Mucosa of descending colon (tissue), 3 donors: ENCODE measurements at regions not wholly inside any gene's neighbourhood (a gene's known extent, or its start where the extent isn't known, plus 50 kb on each side); places are given as distances from the start of the nearest gene placed in this dataset.

ENCODE experiments used
- ATAC-seq: fragments of 200-7000 bp; cut with Tn5 transposase; one replicate; pipeline ENCODE4 v1.9.1; 2020; ENCODE audit warnings: mild to moderate bottlenecking, moderate library complexity
- DNase-seq, 3 donors: peaks; one replicate each; pipeline ENCODE4 v3.0.0-alpha.2; 2020
- H3K36me3 ChIP-seq: fragments of 200-600 bp; one replicate; pipeline ENCODE4 v1.8.0; 2021; ENCODE audit warnings: low read depth, mild to moderate bottlenecking
- H3K4me1 ChIP-seq: fragments of 200-600 bp; one replicate; pipeline ENCODE4 v1.8.0; 2021; ENCODE audit warnings: low read depth, mild to moderate bottlenecking
- H3K4me3 ChIP-seq: fragments of 200-600 bp; one replicate; pipeline ENCODE4 v1.8.0; 2021; ENCODE audit warnings: mild to moderate bottlenecking
- H3K9me3 ChIP-seq: fragments of 200-600 bp; one replicate; pipeline ENCODE4 v1.8.0; 2021; ENCODE audit warnings: mild to moderate bottlenecking
- CTCF ChIP-seq: fragments of 200-600 bp; IDR thresholded peaks from one replicate; pipeline ENCODE4 v1.8.0; 2022; ENCODE audit warnings: antibody characterized with exemption, mild to moderate bottlenecking
- intact Hi-C, 2 donors: fragments of 100-400 bp; cut with DNase I in 1 of 2; cut with micrococcal nuclease in 1 of 2; formaldehyde crosslinking; loops; one replicate each; pipeline versions ENCODE4 v1.11.0 to v1.11.1; 2022; cut with DNase I, micrococcal nuclease
- donor health status: DM: no; HTN: no; CAD: no; lungs with moderate emphysema.
- donor health status: DM: no; HTN: no; CAD: no.
- donor health status: DM: no; HTN: yes; CAD: no.

- ATAC-seq (no peak), DNase-seq (no peak)
- no peaks in the 10 kb centered on the region for H3K4me1 ChIP-seq
- H3K9me3 ChIP-seq, result no peaks in the 10 kb centered on the region
- H3K36me3 ChIP-seq, result no peaks in the 10 kb centered on the region
- intact Hi-C loops, result no loop called here
- no peak overlapping the region for H3K4me3 ChIP-seq
- TF ChIP-seq CTCF, result no peak
Observed at GRCh38 chr14:71196921-71197320, 289.7 kb downstream of the PCNX1 start.

GRCh38 chr14:71198687-71199086 lies 291.4 kb downstream of the PCNX1 start:
- TF ChIP-seq CTCF, result no peak
- Histone ChIP-seq H3K36me3 (no peaks in the 10 kb centered on the region), H3K4me3 (no peak overlapping the region), H3K9me3 (no peaks in the 10 kb centered on the region), H3K4me1 (no peaks in the 10 kb centered on the region)
- intact Hi-C loops, result no loop called here
- ATAC-seq (peak; percentile 72), DNase-seq (peak in 2 of 3 donors; percentile 24 to 45)

- TF ChIP-seq CTCF, result no peak
- H3K9me3 ChIP-seq, result no peaks in the 10 kb centered on the region
- no peak for DNase-seq
- no peaks in the 10 kb centered on the region for H3K36me3 ChIP-seq
- H3K4me3 ChIP-seq, result no peak overlapping the region
- intact Hi-C loops, result no loop called here
- ATAC-seq, result no peak
- no peaks in the 10 kb centered on the region for H3K4me1 ChIP-seq
Observed at GRCh38 chr14:71201840-71202239, 294.6 kb downstream of the PCNX1 start.

GRCh38 chr14:71202881-71203280 lies 295.6 kb downstream of the PCNX1 start:
- Histone ChIP-seq H3K36me3 (no peaks in the 10 kb centered on the region), H3K4me1 (no peaks in the 10 kb centered on the region), H3K4me3 (no peak overlapping the region), H3K9me3 (no peaks in the 10 kb centered on the region)
- no peak for DNase-seq
- ATAC-seq, result no peak
- no peak for TF ChIP-seq CTCF
- intact Hi-C loops, result no loop called here

- H3K4me3 ChIP-seq, result no peak overlapping the region
- H3K4me1 ChIP-seq, result no peaks in the 10 kb centered on the region
- intact Hi-C loops, result no loop called here
- ATAC-seq, result no peak
- no peak for DNase-seq
- no peak for TF ChIP-seq CTCF
- no peaks in the 10 kb centered on the region for H3K9me3 ChIP-seq
- H3K36me3 ChIP-seq, result no peaks in the 10 kb centered on the region
Observed at GRCh38 chr14:71203306-71203705, 296.0 kb downstream of the PCNX1 start.

- ATAC-seq, result no peak
- H3K9me3 ChIP-seq, result no peaks in the 10 kb centered on the region
- intact Hi-C loops, result no loop called here
- no peak for DNase-seq
- H3K36me3 ChIP-seq, result no peaks in the 10 kb centered on the region
- TF ChIP-seq CTCF, result no peak
- no peaks in the 10 kb centered on the region for H3K4me1 ChIP-seq
- H3K4me3 ChIP-seq, result no peak overlapping the region
Observed at GRCh38 chr14:71204231-71204630, 297.0 kb downstream of the PCNX1 start.
